DOHH2 (cell line): ENCODE measurements at regions not wholly inside any gene's neighbourhood (a gene's known extent, or its start where the extent isn't known, plus 50 kb on each side); places are given as distances from the start of the nearest gene placed in this dataset.

Source experiments
- H3F3A ChIP-seq: fragments of 200-600 bp; sonication (generic), shearing (Covaris generic); 2 replicates; pipeline ENCODE4 v1.6.0; 2016; ENCODE audit warnings: antibody characterized with exemption, mild to moderate bottlenecking; ENCODE audit not compliant: control insufficient read depth, insufficient read depth
- H3K27ac ChIP-seq: fragments of 200-600 bp; sonication (generic); 2 replicates; pipeline ENCODE4 v1.5.1; 2014; ENCODE audit warnings: low read depth, mild to moderate bottlenecking, low read length, moderate library complexity
- H3K27me3 ChIP-seq: fragments of 200-600 bp; sonication (generic); 2 replicates; pipeline ENCODE4 v1.6.1; 2014; ENCODE audit warnings: mild to moderate bottlenecking, low read length, mixed read lengths; ENCODE audit not compliant: control insufficient read depth
- H3K36me3 ChIP-seq: fragments of 200-600 bp; sonication (generic); 2 replicates; pipeline ENCODE4 v1.6.1; 2014; ENCODE audit warnings: mild to moderate bottlenecking, low read length, moderate library complexity, mixed read lengths; ENCODE audit not compliant: control insufficient read depth
- H3K4me1 ChIP-seq: fragments of 200-600 bp; sonication (generic); 2 replicates; pipeline ENCODE4 v1.6.1; 2014; ENCODE audit warnings: mild to moderate bottlenecking, low read length, mixed read lengths; ENCODE audit not compliant: control insufficient read depth
- H3K4me2 ChIP-seq: fragments of 200-600 bp; sonication (generic); 2 replicates; pipeline ENCODE4 v1.6.0; 2014; ENCODE audit warnings: mild to moderate bottlenecking, low read length, moderate library complexity
- H3K4me3 ChIP-seq: fragments of 200-600 bp; sonication (generic); 2 replicates; pipeline ENCODE4 v1.5.1; 2014; ENCODE audit warnings: mild to moderate bottlenecking, low read length, mixed read lengths
- H3K79me2 ChIP-seq: fragments of 200-600 bp; sonication (generic); 2 replicates; pipeline ENCODE4 v1.6.1; 2014; ENCODE audit warnings: mild to moderate bottlenecking, low read length, mixed read lengths; ENCODE audit not compliant: control insufficient read depth
- H3K9me2 ChIP-seq: fragments of 200-600 bp; sonication (generic); replicated peaks from 2 replicates; pipeline ENCODE4 v1.6.1; 2014; ENCODE audit warnings: mild to moderate bottlenecking, low read length, mixed read lengths; ENCODE audit not compliant: control insufficient read depth
- H3K9me3 ChIP-seq: fragments of 200-600 bp; sonication (generic); 2 replicates; pipeline ENCODE4 v1.6.1; 2014; ENCODE audit warnings: antibody characterized with exemption, low read length, mixed read lengths; ENCODE audit not compliant: control insufficient read depth, insufficient read depth
- H4K20me1 ChIP-seq: fragments of 200-600 bp; sonication (generic); 2 replicates; pipeline ENCODE4 v1.6.0; 2014; ENCODE audit warnings: low read depth, mild to moderate bottlenecking, antibody characterized with exemption, low read length, moderate library complexity; ENCODE audit not compliant: control insufficient read depth, insufficient read depth
- CTCF ChIP-seq: fragments of 200-600 bp; sonication (generic); IDR thresholded peaks from one replicate; pipeline ENCODE4 v1.5.1; 2014; ENCODE audit warnings: antibody characterized with exemption, mild to moderate bottlenecking, low read depth, low read length; ENCODE audit not compliant: poor library complexity, severe bottlenecking
- EZH2phosphoT487 ChIP-seq: fragments of 200-600 bp; sonication (generic); IDR thresholded peaks from 2 replicates; pipeline ENCODE4 v1.6.1; 2017; ENCODE audit warnings: borderline replicate concordance, mild to moderate bottlenecking, antibody characterized with exemption, low read length, moderate library complexity, mixed read lengths

- Histone ChIP-seq H3K36me3 (no peaks in the 10 kb centered on the region), H3K4me1 (no peaks in the 10 kb centered on the region), H4K20me1 (no peaks in the 10 kb centered on the region), H3K4me3 (no peak overlapping the region), H3K4me2 (no peak overlapping the region), H3K27ac (no peak overlapping the region), H3F3A (no peaks in the 10 kb centered on the region), H3K9me2 (no peaks in the 10 kb centered on the region), H3K9me3 (no peaks in the 10 kb centered on the region), H3K27me3 (no peaks in the 10 kb centered on the region), H3K79me2 (no peaks in the 10 kb centered on the region)
- no peak for TF ChIP-seq EZH2phosphoT487
- no peak for TF ChIP-seq CTCF
Measured at GRCh38 chr17:79542718-79543117, 68.1 kb downstream of the RBFOX3 start.

GRCh38 chr17:79541056-79541850 is 69.6 kb downstream of the RBFOX3 start:
- H3K27me3 ChIP-seq, result no peaks in the 10 kb centered on the region

GRCh38 chr17:79539944-79540705 is 70.7 kb downstream of the RBFOX3 start:
- H3K4me3 ChIP-seq, result no peak overlapping the region

More at GRCh38 chr17:79541056-79541850, 69.6 kb downstream of the RBFOX3 start:
- TF ChIP-seq CTCF, result no peak
- TF ChIP-seq EZH2phosphoT487, result no peak
- H3K9me2 ChIP-seq, result no peaks in the 10 kb centered on the region
- no peaks in the 10 kb centered on the region for H4K20me1 ChIP-seq
- H3K36me3 ChIP-seq, result no peaks in the 10 kb centered on the region
- no peaks in the 10 kb centered on the region for H3K4me1 ChIP-seq
- no peak overlapping the region for H3K27ac ChIP-seq
- H3K4me2 ChIP-seq, result no peak overlapping the region
- no peaks in the 10 kb centered on the region for H3K9me3 ChIP-seq
- H3F3A ChIP-seq, result no peaks in the 10 kb centered on the region
- H3K79me2 ChIP-seq, result no peaks in the 10 kb centered on the region
- no peak overlapping the region for H3K4me3 ChIP-seq

More at GRCh38 chr17:79539944-79540705, 70.7 kb downstream of the RBFOX3 start:
- no peak for TF ChIP-seq CTCF
- no peak for TF ChIP-seq EZH2phosphoT487
- Histone ChIP-seq H3K27ac (no peak overlapping the region), H3K9me2 (no peaks in the 10 kb centered on the region), H3K36me3 (no peaks in the 10 kb centered on the region), H3K4me1 (no peaks in the 10 kb centered on the region), H3K27me3 (no peaks in the 10 kb centered on the region), H3K4me2 (no peak overlapping the region), H4K20me1 (no peaks in the 10 kb centered on the region), H3F3A (no peaks in the 10 kb centered on the region), H3K9me3 (no peaks in the 10 kb centered on the region), H3K79me2 (no peaks in the 10 kb centered on the region)
